Peyer's patch (tissue), 4 donors: ENCODE measurements at regions not wholly inside any gene's neighbourhood (a gene's known extent, or its start where the extent isn't known, plus 50 kb on each side); places are given as distances from the start of the nearest gene placed in this dataset.

Source experiments
- POLR2A ChIP-seq, 2 donors: fragments of 450-650 bp; IDR thresholded peaks; one replicate each; pipeline ENCODE4 v1.5.1; 2017; ENCODE audit warnings: antibody characterized with exemption in 2 of 2, mild to moderate bottlenecking in 2 of 2, moderate library complexity in 2 of 2
- TF ChIP-seq, protein P1 (sequence below), 6 experiments: fragments of 450-650 bp in 4 of 6; fragments of 200-600 bp in 2 of 6; sonication (generic) in 1 of 6; IDR thresholded peaks; one replicate each; pipeline ENCODE4 v1.5.1; 2017 to 2019; ENCODE audit warnings: antibody characterized with exemption in 6 of 6, mild to moderate bottlenecking in 3 of 6, moderate library complexity in 1 of 6

DNA sequence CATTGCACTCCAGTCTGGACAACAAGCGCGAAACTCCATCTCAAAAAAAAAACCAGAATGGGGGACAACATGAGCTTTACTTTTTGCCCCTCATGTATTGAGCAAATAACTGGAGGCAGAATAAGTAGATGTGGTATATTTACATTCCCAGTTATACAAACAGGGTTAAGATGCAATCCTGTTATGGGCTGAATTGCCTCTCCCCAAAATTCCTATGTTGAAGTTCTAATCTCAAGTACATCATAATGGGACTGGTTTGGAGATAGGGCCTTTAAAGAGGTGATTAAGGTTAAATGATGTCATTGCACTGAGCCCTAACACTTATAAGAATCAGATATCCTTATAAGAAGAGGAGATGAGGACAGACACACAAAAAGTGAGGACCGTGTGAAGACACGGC is 319.8 kb upstream of the KLHL29 start:
- TF ChIP-seq, protein P1, sequence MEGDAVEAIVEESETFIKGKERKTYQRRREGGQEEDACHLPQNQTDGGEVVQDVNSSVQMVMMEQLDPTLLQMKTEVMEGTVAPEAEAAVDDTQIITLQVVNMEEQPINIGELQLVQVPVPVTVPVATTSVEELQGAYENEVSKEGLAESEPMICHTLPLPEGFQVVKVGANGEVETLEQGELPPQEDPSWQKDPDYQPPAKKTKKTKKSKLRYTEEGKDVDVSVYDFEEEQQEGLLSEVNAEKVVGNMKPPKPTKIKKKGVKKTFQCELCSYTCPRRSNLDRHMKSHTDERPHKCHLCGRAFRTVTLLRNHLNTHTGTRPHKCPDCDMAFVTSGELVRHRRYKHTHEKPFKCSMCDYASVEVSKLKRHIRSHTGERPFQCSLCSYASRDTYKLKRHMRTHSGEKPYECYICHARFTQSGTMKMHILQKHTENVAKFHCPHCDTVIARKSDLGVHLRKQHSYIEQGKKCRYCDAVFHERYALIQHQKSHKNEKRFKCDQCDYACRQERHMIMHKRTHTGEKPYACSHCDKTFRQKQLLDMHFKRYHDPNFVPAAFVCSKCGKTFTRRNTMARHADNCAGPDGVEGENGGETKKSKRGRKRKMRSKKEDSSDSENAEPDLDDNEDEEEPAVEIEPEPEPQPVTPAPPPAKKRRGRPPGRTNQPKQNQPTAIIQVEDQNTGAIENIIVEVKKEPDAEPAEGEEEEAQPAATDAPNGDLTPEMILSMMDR (IDR thresholded peaks at IDR 0.05), result no peak
- TF ChIP-seq POLR2A (IDR thresholded peaks at IDR 0.05), result no peak
